IMR-90 (cell line): ENCODE measurements at regions not wholly inside any gene's neighbourhood (a gene's known extent, or its start where the extent isn't known, plus 50 kb on each side); places are given as distances from the start of the nearest gene placed in this dataset.

Source experiments
- ATAC-seq: fragments of 200-7000 bp; cut with Tn5 transposase; 2 replicates; pipeline ENCODE4 v1.9.1; 2020; ENCODE audit warnings: low read depth, mild to moderate bottlenecking, moderate library complexity
- BruUV-seq: library from RNA; stranded (reverse); fragments of 400-500 nt; replicated peaks from 2 replicates; lab custom pipeline; 2021; lab: Mats Ljungman, UMichigan
- CTCF ChIA-PET: fragments of 300-600 bp; formaldehyde crosslinking; extraction: SDS; loops from one replicate; lab custom pipeline; 2021; ENCODE audit warnings: antibody characterized with exemption; lab: Yijun Ruan, JAX
- POLR2A ChIA-PET: fragments of 300-600 bp; sonication (Branson Sonifier 250); formaldehyde crosslinking; loops from one replicate; lab custom pipeline; 2022; ENCODE audit warnings: antibody characterized with exemption; ENCODE audit not compliant: unreplicated experiment; lab: Charles Lee
- DNase-seq: peaks from one replicate; pipeline ENCODE4 v3.0.0; 2013
- H2AFZ ChIP-seq: replicated peaks from 2 replicates; pipeline ENCODE3; 2013; ENCODE audit warnings: low read length, mild to moderate bottlenecking; ENCODE audit not compliant: poor library complexity
- H2AK5ac ChIP-seq: 2 replicates; pipeline ENCODE4 v1.6.1; 2013; ENCODE audit warnings: low read depth, low read length, inconsistent platforms
- H2AK9ac ChIP-seq: replicated peaks from 2 replicates; pipeline ENCODE3; 2013; ENCODE audit warnings: mild to moderate bottlenecking, low read depth, low read length, moderate library complexity; ENCODE audit not compliant: poor library complexity
- H2BK120ac ChIP-seq: 2 replicates; pipeline ENCODE4 v1.6.1; 2013; ENCODE audit warnings: low read depth, low read length, inconsistent platforms
- H2BK15ac ChIP-seq: 3 replicates; pipeline ENCODE4 v1.6.1; 2013; ENCODE audit warnings: low read depth, low read length, inconsistent platforms
- H2BK20ac ChIP-seq: 2 replicates; pipeline ENCODE4 v1.6.1; 2013; ENCODE audit warnings: low read depth, mild to moderate bottlenecking, inconsistent platforms, low read length, moderate library complexity
- H2BK5ac ChIP-seq: 2 replicates; pipeline ENCODE4 v1.6.1; 2013; ENCODE audit warnings: mild to moderate bottlenecking, low read depth, low read length, inconsistent platforms; ENCODE audit not compliant: poor library complexity, severe bottlenecking
- H3K14ac ChIP-seq: replicated peaks from 2 replicates; pipeline ENCODE4 v1.6.1; 2013; ENCODE audit warnings: low read depth, low read length, inconsistent platforms
- H3K18ac ChIP-seq: 2 replicates; pipeline ENCODE4 v1.6.1; 2013; ENCODE audit warnings: low read depth, low read length, control low read depth
- H3K23ac ChIP-seq: 2 replicates; pipeline ENCODE4 v1.6.1; 2013; ENCODE audit warnings: low read depth, low read length, inconsistent platforms
- H3K27ac ChIP-seq: 2 replicates; pipeline ENCODE4 v1.5.1; 2013; ENCODE audit warnings: mild to moderate bottlenecking, control low read depth, low read length; ENCODE audit not compliant: insufficient read depth
- H3K27me3 ChIP-seq: 2 replicates; pipeline ENCODE4 v1.6.1; 2013; ENCODE audit warnings: low read length; ENCODE audit not compliant: control insufficient read depth, insufficient read depth
- H3K36me3 ChIP-seq: 2 replicates; pipeline ENCODE4 v1.6.1; 2013; ENCODE audit warnings: low read length, mixed read lengths; ENCODE audit not compliant: control insufficient read depth, insufficient read depth
- H3K4ac ChIP-seq: 2 replicates; pipeline ENCODE4 v1.6.1; 2013; ENCODE audit warnings: low read depth, low read length, inconsistent platforms
- H3K4me1 ChIP-seq: 2 replicates; pipeline ENCODE4 v1.6.1; 2013; ENCODE audit warnings: low read length, mixed read lengths; ENCODE audit not compliant: control insufficient read depth, insufficient read depth
- H3K4me2 ChIP-seq: 2 replicates; pipeline ENCODE4 v1.6.1; 2013; ENCODE audit warnings: low read depth, mild to moderate bottlenecking, control low read depth, low read length, moderate library complexity
- H3K4me3 ChIP-seq: 2 replicates; pipeline ENCODE4 v1.5.1; 2013; ENCODE audit warnings: low read depth, mild to moderate bottlenecking, control low read depth, low read length, moderate library complexity; ENCODE audit not compliant: insufficient read depth
- H3K56ac ChIP-seq: 2 replicates; pipeline ENCODE4 v1.6.1; 2013; ENCODE audit warnings: low read length, inconsistent platforms; ENCODE audit not compliant: insufficient read depth; ENCODE audit errors: extremely low read depth
- H3K79me1 ChIP-seq, 2 experiments: 2 replicates each; pipeline ENCODE4 v1.6.1; 2013; ENCODE audit warnings: low read length in 2 of 2, inconsistent platforms in 1 of 2, low read depth in 1 of 2
- H3K9ac ChIP-seq: 2 replicates; pipeline ENCODE4 v1.6.1; 2013; ENCODE audit warnings: low read depth, low read length, control low read depth
- H3K9me1 ChIP-seq: 2 replicates; pipeline ENCODE4 v1.6.1; 2013; ENCODE audit warnings: low read length, inconsistent platforms; ENCODE audit not compliant: insufficient read depth
- H3K9me3 ChIP-seq: 2 replicates; pipeline ENCODE4 v1.6.1; 2013; ENCODE audit warnings: low read length; ENCODE audit not compliant: control insufficient read depth, insufficient read depth
- H4K20me1 ChIP-seq: 2 replicates; pipeline ENCODE4 v1.6.1; 2013; ENCODE audit warnings: low read length, inconsistent platforms; ENCODE audit not compliant: insufficient read depth
- H4K5ac ChIP-seq: 2 replicates; pipeline ENCODE4 v1.6.1; 2013; ENCODE audit warnings: mild to moderate bottlenecking, low read depth, low read length, control low read depth
- H4K8ac ChIP-seq, 2 experiments: 2 replicates each; pipeline ENCODE4 v1.6.1; 2013; ENCODE audit warnings: low read depth in 2 of 2, low read length in 2 of 2, control low read depth in 1 of 2, inconsistent platforms in 1 of 2
- H4K91ac ChIP-seq: 2 replicates; pipeline ENCODE4 v1.6.1; 2013; ENCODE audit warnings: low read depth, low read length, inconsistent platforms; ENCODE audit not compliant: insufficient read depth
- BHLHE40 ChIP-seq: fragments of 150-350 bp; IDR thresholded peaks from 2 replicates; pipeline ENCODE4 v1.6.1; 2016; ENCODE audit warnings: mild to moderate bottlenecking, low read depth, low read length
- CEBPB ChIP-seq: IDR thresholded peaks from 2 replicates; pipeline ENCODE4 v1.6.1; 2012; ENCODE audit warnings: low read depth, low read length, improper control_type of control experiment
- CHD1 ChIP-seq: IDR thresholded peaks from 2 replicates; pipeline ENCODE4 v1.6.1; 2012; ENCODE audit warnings: low read depth, low read length, improper control_type of control experiment
- FOS ChIP-seq: fragments of 150-350 bp; IDR thresholded peaks from 2 replicates; pipeline ENCODE4 v1.6.1; 2016; ENCODE audit warnings: low read depth, low read length
- MAFK ChIP-seq: IDR thresholded peaks from 2 replicates; pipeline ENCODE4 v1.6.1; 2012; ENCODE audit warnings: low read depth, low read length, improper control_type of control experiment
- MAZ ChIP-seq: IDR thresholded peaks from 2 replicates; pipeline ENCODE4 v1.6.1; 2012; ENCODE audit warnings: low read depth, mild to moderate bottlenecking, low read length, improper control_type of control experiment, moderate library complexity, borderline replicate concordance
- MXI1 ChIP-seq: IDR thresholded peaks from 2 replicates; pipeline ENCODE4 v1.6.1; 2012; ENCODE audit warnings: low read depth, mild to moderate bottlenecking, low read length, moderate library complexity, borderline replicate concordance
- NFE2L2 ChIP-seq: fragments of 150-350 bp; IDR thresholded peaks from 2 replicates; pipeline ENCODE4 v1.6.1; 2016; ENCODE audit warnings: low read depth, mild to moderate bottlenecking, low read length
- POLR2A ChIP-seq: IDR thresholded peaks from 2 replicates; pipeline ENCODE4 v1.6.1; 2012; ENCODE audit warnings: mild to moderate bottlenecking, low read depth, low read length
- RAD21 ChIP-seq: IDR thresholded peaks from 2 replicates; pipeline ENCODE4 v1.6.1; 2012; ENCODE audit warnings: low read length, improper control_type of control experiment
- RCOR1 ChIP-seq: IDR thresholded peaks from 2 replicates; pipeline ENCODE4 v1.6.1; 2012; ENCODE audit warnings: mild to moderate bottlenecking, low read length, improper control_type of control experiment; ENCODE audit not compliant: insufficient replicate concordance
- RFX5 ChIP-seq: IDR thresholded peaks from 2 replicates; pipeline ENCODE4 v1.8.0; 2012; ENCODE audit warnings: low read depth, mild to moderate bottlenecking, low read length, moderate library complexity
- SMC3 ChIP-seq: fragments of 150-350 bp; IDR thresholded peaks from 2 replicates; pipeline ENCODE4 v1.6.1; 2016; ENCODE audit warnings: low read depth, mild to moderate bottlenecking, antibody characterized with exemption, low read length, moderate library complexity
- WGBS, 2 experiments: methylation state at CpG; one replicate each; pipeline versions ENCODE4 v1.1.5 to v1.1.7; 2013; ENCODE audit warnings: missing lambda C conversion rate in 2 of 2; ENCODE audit not compliant: insufficient read length in 1 of 2; ENCODE audit errors: extremely low coverage in 2 of 2; 5-methylcytosine and 5-hydroxymethylcytosine counted together
- dilution Hi-C: fragments of 300-500 bp; cut with HindIII; formaldehyde crosslinking; loops from one replicate; pipeline ENCODE4 v1.14.3; 2018; ENCODE audit warnings: low sequenced_read_pairs; ENCODE audit not compliant: unreplicated experiment
- in situ Hi-C: fragments of 300-500 bp; cut with MboI; formaldehyde crosslinking; loops from 3 replicates; pipeline ENCODE4 v1.14.3; 2019; ENCODE audit warnings: low sequenced_read_pairs, inconsistent platforms, mixed read lengths
- intact Hi-C: fragments of 100-400 bp; cut with micrococcal nuclease; formaldehyde crosslinking; loops from 2 replicates; pipeline ENCODE4 v1.10.0; 2022
- TF ChIP-seq, protein P1 (sequence below): fragments of 150-350 bp; IDR thresholded peaks from 2 replicates; pipeline ENCODE4 v1.6.1; 2016; ENCODE audit warnings: low read depth, mild to moderate bottlenecking, low read length, moderate library complexity, borderline replicate concordance
- TF ChIP-seq, protein P2 (sequence below): conservative IDR thresholded peaks from 2 replicates; pipeline ENCODE4 v1.5.1; 2012; ENCODE audit warnings: mild to moderate bottlenecking, low read depth, low read length, improper control_type of control experiment
- TF ChIP-seq, protein P3 (sequence below): fragments of 150-350 bp; IDR thresholded peaks from 2 replicates; pipeline ENCODE4 v1.6.1; 2017; ENCODE audit warnings: mild to moderate bottlenecking, antibody characterized with exemption, low read length, low read depth

DNA sequence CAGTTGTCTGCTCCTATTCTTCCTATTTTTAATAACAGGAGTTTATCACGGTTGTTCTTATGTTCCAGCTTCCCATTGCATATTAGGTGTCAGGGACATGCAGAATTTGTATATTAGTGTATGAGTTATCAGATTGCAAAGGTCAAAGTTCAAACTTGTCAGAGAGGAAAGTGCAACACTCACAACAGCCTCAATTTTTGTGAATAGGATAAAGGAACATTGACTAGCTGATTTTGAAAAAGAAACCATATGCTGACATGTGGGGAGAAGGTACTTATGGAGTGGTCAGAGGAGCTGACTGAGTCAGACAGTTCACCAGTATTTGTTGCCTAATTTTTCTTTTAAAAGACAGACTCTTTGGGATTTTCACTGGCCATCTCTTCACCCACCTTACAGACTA is 222.1 kb downstream of the C12orf50 start:
- Histone ChIP-seq H3K4ac (peak overlapping the region; percentile 10; the same call in 1 of the 2 replicates), H4K20me1 (no peaks in the 10 kb centered on the region), H3K9me1 (peaks cover 11% of the 10 kb centered on the region; the same call in 1 of the 2 replicates), H3K79me1 (no peaks in the 10 kb centered on the region), H3K14ac (peak overlapping the region; percentile 77; the same call in 1 of the 2 replicates), H4K8ac (peak overlapping the region; percentile 5 to 6; a peak in 1 of 4 replicates), H3K9ac (no peak overlapping the region), H3K9me3 (no peaks in the 10 kb centered on the region), H4K91ac (peak overlapping the region; percentile 50), H2BK120ac (peak overlapping the region; percentile 69), H3K4me1 (peaks cover 18% of the 10 kb centered on the region), H3K27me3 (no peaks in the 10 kb centered on the region), H3K36me3 (no peaks in the 10 kb centered on the region), H3K23ac (0 out of 2 replicates have a peak overlapping the region, but pooled peaks have one; percentile 5), H4K5ac (peak overlapping the region; percentile 52; the same call in 1 of the 2 replicates), H3K27ac (no peak overlapping the region), H2BK20ac (peak overlapping the region; percentile 73), H2BK5ac (peak overlapping the region; percentile 65), H3K4me2 (peak overlapping the region; percentile 5; the same call in 1 of the 2 replicates), H3K56ac (no peak overlapping the region), H2AFZ (no peak overlapping the region), H3K18ac (peak overlapping the region; percentile 85; the same call in 1 of the 2 replicates), H2AK9ac (no peak overlapping the region), H3K4me3 (no peak overlapping the region), H2AK5ac (no peak overlapping the region), H2BK15ac (peak overlapping the region; percentile 55; the same call in 2 of the 3 replicates)
- TF ChIP-seq CEBPB = no peak
- TF ChIP-seq MAZ = no peak
- TF ChIP-seq POLR2A = no peak
- no peak for TF ChIP-seq RAD21
- no peak for TF ChIP-seq SMC3
- TF ChIP-seq RFX5 = no peak
- TF ChIP-seq NFE2L2 = no peak
- no peak for TF ChIP-seq CHD1
- no peak for TF ChIP-seq MAFK
- TF ChIP-seq FOS = no peak
- TF ChIP-seq, protein P1, sequence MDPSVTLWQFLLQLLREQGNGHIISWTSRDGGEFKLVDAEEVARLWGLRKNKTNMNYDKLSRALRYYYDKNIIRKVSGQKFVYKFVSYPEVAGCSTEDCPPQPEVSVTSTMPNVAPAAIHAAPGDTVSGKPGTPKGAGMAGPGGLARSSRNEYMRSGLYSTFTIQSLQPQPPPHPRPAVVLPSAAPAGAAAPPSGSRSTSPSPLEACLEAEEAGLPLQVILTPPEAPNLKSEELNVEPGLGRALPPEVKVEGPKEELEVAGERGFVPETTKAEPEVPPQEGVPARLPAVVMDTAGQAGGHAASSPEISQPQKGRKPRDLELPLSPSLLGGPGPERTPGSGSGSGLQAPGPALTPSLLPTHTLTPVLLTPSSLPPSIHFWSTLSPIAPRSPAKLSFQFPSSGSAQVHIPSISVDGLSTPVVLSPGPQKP = no peak
- no peak for TF ChIP-seq MXI1
- TF ChIP-seq, protein P2, sequence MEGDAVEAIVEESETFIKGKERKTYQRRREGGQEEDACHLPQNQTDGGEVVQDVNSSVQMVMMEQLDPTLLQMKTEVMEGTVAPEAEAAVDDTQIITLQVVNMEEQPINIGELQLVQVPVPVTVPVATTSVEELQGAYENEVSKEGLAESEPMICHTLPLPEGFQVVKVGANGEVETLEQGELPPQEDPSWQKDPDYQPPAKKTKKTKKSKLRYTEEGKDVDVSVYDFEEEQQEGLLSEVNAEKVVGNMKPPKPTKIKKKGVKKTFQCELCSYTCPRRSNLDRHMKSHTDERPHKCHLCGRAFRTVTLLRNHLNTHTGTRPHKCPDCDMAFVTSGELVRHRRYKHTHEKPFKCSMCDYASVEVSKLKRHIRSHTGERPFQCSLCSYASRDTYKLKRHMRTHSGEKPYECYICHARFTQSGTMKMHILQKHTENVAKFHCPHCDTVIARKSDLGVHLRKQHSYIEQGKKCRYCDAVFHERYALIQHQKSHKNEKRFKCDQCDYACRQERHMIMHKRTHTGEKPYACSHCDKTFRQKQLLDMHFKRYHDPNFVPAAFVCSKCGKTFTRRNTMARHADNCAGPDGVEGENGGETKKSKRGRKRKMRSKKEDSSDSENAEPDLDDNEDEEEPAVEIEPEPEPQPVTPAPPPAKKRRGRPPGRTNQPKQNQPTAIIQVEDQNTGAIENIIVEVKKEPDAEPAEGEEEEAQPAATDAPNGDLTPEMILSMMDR = no peak
- TF ChIP-seq, protein P3, sequence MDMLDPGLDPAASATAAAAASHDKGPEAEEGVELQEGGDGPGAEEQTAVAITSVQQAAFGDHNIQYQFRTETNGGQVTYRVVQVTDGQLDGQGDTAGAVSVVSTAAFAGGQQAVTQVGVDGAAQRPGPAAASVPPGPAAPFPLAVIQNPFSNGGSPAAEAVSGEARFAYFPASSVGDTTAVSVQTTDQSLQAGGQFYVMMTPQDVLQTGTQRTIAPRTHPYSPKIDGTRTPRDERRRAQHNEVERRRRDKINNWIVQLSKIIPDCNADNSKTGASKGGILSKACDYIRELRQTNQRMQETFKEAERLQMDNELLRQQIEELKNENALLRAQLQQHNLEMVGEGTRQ = no peak
- TF ChIP-seq BHLHE40 = no peak
- no peak for TF ChIP-seq RCOR1
- WGBS, 2 experiments = no CpG with 5 or more reads among the region's 1 CpG
- ChIA-PET POLR2A (no interaction called here), CTCF (no interaction called here)
- BruUV-seq = no TSS peak
- intact Hi-C loops = no loop called here
- ATAC-seq = peak; percentile 35; the same call in 1 of the 2 replicates
- in situ Hi-C loops = no loop called here
- dilution Hi-C loops = no loop called here
- DNase-seq = peak; percentile 49
